HG02571 (cell line): ENCODE measurements at regions not wholly inside any gene's neighbourhood (a gene's known extent, or its start where the extent isn't known, plus 50 kb on each side); places are given as distances from the start of the nearest gene placed in this dataset.

Experiments
- ATAC-seq: cut with Tn5 transposase; IDR thresholded peaks from one replicate; pipeline ENCODE4 v1.9.1; 2021; ENCODE audit warnings: mild to moderate bottlenecking, moderate library complexity; ENCODE audit not compliant: unreplicated experiment

DNA sequence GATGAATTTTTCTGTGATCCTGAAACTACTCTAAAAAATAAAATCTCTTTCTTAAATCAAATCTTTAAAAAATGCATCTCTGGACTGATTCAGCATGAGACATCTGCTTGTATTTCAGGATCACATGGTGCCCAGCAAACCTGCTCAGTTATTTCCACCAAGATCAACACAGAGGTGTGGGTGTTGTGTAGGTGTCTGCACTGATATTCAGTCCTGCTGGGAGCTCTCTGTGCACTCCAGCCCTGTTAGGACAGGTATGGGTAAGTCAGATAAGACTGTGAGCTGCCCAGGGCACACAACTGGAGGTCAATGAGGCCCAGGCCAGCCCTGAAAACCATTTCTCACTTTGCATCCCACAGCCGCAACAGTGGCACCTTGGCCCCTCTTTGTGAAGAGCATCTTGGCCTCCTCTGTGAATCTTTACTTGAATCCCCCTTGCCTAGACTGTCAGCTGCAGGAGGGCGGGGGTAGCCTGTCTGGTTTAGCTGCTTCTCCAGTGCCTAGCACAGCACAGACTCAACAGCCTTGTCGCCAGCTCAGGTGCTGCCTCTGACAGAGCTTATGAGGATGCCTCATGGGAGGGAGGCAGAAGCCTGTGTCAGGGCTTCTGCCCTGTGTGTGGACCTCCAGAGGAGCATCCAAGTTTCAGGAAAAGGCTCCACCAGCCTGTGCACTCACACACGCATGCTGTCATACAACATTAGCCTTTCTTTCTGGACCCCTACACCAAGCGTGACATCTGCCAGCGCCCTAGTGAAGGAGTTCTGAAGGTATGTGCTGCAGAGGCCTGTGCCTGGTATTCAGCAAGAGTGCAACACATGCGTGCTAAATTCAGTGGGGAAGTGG, 187.6 kb upstream of the CST7 start:
- ATAC-seq, result no peak

DNA sequence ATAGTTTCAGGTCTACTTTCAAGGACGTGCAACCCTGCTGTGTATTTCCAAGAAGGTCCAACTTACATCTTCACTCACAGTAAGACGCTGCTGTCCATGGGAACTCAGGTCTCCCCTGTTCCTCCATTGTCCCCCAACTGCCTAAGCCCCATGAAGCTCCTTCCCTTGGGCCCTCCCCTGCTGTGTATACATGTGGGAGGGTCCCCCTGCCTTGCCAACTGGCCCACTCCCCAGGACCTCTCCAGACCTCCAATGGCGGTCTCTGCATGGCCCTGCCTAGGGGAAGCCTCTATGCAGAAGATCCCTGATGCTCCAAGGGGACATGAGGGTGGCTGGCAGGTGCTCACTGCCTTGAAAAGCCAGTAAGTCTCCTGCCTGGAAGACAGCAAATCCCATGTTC, 186.7 kb upstream of the CST7 start:
- no peak for ATAC-seq

DNA sequence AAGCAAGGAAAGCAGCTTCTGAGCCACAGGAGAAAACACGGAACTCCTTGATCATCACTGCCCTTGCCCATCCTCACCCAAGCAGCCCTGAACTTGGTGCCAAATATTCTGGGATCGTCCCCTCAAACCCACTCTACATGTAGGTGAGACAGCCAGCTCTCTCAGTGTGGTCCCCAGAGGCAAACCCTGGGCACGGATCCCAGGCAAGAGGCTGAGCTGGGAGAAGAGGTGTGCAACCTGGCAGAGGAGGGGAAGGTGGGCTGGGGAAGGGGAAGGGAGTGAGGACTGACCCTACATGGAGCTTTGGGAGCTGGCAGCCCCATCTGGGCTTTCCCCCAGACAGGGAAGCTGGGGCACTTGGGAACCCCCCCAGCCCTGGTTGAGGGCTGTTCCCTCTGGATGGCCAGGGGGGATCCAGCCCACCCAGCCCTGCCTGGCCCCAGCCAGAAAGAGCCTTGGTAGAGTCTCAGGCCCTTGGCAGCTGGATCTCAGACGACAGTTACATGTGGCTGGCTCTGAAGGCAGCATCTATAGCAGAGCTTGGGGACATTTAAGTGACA, 186.2 kb upstream of the CST7 start:
- no peak for ATAC-seq

DNA sequence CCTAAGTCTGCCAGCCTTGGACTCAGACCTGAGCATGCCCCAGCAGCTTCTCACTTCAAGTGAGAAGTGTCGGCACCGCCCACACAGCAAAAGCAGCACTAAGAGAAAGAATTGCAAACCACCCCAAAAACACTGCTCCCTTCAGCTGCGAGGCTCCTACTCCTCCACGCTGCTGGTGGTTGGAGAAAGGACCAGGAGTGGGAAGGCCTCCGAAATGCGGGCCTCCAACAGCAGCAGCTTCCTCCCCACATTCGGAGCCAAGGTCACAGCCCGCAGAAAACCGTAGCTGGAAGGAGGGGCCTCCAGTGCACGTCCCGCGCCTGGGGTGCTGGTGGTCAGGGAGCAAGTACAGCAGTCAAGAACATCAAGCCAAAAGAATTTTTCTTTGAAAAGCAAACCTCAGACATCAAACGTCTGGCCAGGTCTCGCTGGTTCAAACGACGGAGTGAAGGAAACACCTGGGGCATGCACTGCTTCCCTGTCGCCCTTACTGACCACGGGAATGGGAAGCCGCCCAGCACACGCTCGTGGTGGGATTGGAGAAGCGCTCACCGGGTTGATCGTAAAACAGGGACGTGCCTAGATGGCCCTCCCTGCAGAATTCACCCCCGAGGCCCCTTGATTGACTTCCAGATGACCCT, 185.6 kb upstream of the CST7 start:
- ATAC-seq, result no peak

DNA sequence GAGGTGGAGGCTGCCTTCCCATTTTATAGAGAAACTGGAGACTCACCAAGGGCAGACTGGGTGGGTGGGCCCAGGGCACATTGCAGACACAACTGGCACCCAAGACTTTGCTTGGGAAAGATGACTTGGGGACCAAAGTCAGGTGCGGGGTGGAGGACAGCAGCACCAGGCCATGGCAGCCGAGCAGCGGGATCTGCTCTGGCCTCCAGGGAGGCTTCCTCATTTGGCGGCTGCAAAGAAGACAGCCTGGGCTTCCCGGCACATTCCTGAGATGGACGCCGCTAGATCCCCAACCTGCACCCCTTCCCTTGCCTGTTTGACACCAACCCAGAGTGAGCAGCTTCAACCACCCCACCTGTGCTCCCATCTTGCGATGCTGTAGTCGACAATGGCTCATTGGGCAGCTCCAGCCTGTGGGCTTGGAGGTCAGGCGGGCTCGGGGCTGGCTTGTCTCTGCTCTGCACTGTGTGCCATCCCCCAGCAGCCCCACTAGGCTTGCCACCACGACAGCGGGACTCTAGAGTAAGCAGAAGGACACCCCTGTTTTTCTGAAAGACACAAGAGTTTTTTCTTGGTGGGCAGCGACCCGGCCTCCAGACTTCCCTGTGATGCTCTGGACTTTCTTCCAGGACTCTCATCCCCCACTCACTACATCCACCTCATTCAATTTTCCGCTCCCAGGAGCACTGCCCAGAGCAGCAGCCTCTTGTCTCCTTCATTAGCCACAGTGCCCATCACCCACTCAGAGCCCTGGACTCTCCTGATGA, 184.9 kb upstream of the CST7 start:
- ATAC-seq, result no peak

DNA sequence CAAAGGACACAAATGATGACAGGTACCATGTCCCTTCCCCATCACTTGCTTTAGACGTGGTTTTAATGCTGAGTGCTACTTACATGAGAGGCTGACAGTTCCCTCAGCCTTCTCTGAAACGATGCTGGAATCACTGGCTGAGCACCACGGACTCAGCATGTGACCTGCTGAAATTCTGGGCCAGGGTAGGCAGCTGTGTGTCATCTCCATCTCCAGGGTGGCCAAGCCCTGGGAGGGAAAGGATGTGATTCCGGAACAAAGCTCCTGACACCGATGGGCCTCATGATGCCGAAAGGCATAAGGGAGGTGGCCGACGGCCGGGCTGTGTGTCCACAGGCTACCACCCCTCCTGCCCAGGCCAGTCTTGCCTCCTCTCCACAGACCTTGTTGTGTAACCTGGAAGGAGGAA, 184.3 kb upstream of the CST7 start:
- ATAC-seq, result no peak

DNA sequence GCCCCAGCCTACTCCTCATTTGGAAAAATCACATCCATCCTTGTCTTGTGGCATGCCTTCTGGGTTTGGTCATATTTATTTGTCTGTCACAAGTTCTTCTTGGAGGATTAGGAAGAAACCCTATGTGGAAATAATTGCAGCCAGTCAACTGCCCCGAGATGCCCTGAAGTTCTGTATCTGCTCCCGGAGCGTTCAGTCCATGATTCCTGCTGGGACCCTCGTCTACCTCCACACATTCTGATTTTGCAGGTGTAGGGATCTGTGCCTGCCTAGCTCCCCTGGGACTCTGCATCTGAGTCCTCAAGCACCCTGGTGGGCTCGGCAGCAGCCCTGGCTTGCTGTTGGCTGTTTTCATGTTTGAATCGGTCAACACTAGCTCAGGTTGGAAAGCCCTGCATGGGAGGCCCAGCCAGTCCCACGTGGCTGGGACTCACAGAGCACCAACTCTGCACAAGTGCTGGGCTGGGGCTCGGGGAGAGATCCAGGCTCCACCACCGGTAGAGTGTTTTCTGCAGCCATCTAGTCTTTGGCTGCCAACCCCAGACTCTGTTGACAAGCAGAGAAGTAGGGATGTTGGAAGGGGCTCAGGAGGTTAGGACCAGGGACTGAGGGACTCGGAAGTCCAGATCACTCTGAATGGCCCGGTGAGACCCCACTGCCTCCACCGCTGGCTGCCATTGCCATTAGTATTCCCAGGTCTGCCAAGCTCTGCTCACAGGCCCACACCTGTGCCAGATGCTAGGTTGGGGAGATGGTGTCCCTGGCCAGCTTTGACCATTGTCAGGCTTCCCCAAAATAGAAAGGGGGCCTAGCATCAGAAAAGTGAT, 183.5 kb upstream of the CST7 start:
- ATAC-seq, result no peak

DNA sequence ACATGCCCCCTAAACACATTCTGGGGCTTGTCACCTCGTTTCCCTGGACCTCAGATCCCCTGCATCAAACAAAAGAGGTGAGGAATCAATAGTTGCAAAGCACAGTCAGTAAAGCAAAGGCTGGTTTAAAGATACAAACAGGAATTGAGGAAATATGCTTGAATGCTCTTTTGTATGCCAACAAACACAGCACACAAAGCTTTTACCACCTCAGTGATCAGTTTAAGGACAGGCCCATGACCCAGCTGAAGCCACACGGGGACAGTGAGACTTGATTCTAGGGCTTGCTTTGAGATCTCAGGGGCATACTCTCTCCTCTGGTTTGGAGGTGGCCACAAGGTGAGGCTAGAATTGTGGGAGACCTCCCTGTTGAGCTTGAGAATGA, 182.9 kb upstream of the CST7 start:
- no peak for ATAC-seq

DNA sequence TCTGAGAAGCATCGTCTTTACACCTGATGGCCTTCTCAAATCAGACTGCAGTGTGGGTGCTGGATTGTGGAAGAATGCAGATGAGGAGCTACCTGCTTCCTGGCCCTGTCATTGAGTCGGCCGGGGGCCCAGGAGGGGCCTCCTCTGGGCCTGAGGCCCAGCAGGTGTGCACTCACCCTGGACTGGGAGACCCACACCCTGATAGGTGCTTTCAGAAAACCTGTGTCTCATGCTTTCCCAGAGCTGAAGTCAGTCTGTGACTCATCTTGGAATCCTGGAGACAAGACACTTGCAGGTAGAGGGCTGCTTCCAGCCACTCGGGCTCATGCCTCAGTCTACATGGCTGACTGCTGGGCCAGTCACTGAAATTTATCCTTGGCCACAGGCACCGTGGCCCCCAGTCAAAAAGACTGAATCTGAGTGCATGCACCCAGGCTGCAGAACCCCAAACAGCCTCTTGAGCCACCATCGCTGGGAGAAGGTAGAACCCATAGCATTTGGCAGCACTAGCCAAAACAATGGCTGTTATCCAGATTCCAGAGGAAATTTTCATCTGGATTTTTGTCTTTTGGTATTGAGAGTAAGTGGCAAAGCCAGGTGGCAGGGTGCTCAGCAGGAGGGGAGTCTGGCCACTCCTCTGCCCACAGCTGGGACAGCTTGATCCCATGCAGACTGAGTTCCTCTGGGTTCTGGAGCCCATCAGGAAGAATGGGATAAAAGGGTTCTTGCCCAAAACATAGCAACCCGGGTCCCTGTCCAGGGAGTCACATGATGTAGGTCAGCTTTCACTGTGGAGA, 182.0 kb upstream of the CST7 start:
- no peak for ATAC-seq

DNA sequence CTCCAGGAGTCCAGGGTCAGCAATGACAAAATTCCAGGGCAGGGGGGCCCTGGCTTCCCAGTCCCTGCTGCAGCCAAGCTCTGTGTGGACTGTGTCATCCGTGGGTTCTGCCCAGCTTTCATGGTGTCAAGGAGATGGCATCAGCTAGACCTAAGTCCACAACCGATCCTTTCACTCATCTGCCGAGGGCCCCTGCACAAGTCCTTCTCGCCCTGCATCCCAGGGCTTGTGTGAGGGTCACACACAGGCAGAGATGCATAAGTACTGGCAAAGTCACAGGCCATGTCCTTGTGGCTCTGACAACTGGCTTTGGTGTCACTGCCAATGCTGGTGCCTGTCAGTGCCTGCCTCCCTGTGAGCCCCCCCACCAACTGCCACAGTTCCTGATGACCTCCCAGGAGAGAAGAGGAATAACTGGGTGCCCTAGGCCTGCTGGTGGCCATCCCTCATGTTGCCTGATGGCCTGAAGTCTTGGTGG, 181.4 kb upstream of the CST7 start:
- no peak for ATAC-seq

DNA sequence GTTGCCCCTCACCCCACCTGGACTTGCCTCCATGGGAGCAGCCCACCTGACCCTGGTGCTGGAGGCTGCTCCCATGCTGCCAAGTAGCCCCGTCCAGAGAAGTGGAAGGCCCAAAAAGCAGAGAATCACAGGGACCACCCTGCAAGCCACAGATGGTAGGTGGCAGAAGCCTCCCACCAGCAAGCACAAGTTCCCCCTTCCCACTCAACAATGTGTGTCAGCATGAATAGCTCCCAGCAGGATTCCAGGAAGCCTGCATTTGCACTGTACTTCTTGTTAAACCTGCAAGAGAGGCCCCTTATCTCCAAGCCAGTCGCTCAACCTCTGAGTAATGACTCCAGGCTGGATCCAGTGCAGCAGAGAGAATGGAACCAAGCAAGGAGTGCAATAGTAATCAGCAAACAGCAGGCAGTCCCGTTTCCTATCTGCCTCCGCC, 180.8 kb upstream of the CST7 start:
- ATAC-seq, result no peak

DNA sequence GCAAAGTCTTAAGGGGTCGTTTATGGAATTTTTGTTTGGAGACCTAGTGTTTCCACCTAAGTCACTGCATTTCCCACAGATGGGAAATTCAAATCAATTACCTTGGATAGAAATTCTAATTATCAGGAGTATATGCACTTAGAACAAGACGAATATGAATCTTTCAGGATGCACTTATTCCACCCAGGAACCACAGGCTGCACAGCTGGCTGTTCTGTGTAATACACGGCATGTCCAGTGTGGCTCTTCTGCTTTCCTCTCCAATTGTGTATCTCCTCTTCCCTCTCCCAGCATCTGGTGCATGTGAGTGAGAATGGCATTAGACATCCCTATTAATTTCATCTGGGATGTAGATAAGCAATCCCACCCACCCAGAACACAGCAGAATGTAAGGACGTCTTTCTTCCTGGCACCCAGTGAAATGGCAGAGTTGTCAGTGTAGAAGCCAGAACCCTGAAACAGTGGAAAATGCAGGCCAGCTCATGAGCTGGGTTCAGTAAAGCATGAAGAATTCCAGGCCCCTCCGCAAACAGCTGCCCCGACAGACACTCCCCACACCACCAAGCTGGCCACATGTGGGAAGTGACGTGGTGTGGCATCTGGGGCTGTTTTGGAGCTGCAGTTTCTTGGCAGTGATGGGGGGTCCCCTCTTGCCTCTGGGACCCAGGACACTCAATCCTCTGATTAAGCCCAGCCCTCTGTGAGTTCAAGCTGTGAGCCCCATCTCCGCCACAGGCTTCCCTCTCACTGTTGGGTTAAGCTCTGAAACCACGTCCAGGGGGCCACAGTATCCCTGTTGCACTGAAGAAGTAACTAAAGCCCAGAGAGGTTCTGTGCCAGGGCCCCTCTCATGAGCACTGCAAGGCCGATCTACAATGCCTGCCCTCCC, 180.1 kb upstream of the CST7 start:
- no peak for ATAC-seq

DNA sequence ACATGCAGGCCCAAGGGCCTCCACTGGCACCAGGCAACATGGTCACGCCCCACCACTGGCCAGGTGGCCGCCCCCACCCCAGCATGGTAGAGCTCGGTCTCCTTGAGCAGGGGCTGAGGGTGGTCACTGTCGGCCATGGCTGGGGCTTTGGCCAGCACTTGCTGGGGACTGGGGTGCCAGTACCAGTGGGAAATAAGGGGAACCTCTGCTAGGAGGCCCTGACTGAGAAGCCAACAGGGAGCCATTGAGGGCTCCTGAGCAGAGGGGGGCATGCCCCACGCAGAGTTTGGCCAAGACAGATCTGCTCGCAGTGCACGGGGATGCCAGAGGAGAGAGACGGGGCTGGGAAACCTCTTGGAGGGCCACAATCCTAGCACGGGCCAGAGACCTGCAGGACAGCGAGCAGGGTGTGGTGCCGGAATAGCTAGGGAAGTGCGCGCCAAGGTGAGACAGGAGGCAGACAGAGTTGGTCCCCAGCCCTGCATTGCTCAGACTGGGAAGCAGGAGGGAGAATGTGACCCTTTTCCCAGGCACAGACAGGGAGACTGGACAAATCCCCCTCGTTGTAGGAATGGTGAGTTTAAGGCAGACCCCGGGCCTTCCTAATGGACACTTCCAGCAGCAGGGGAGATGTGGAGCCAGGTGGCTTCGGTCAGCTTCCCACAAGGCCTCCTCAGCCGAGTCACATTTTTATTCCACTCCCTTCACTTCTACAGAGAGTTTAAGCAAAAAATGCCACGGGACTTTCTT, 179.0 kb upstream of the CST7 start:
- ATAC-seq, result no peak

DNA sequence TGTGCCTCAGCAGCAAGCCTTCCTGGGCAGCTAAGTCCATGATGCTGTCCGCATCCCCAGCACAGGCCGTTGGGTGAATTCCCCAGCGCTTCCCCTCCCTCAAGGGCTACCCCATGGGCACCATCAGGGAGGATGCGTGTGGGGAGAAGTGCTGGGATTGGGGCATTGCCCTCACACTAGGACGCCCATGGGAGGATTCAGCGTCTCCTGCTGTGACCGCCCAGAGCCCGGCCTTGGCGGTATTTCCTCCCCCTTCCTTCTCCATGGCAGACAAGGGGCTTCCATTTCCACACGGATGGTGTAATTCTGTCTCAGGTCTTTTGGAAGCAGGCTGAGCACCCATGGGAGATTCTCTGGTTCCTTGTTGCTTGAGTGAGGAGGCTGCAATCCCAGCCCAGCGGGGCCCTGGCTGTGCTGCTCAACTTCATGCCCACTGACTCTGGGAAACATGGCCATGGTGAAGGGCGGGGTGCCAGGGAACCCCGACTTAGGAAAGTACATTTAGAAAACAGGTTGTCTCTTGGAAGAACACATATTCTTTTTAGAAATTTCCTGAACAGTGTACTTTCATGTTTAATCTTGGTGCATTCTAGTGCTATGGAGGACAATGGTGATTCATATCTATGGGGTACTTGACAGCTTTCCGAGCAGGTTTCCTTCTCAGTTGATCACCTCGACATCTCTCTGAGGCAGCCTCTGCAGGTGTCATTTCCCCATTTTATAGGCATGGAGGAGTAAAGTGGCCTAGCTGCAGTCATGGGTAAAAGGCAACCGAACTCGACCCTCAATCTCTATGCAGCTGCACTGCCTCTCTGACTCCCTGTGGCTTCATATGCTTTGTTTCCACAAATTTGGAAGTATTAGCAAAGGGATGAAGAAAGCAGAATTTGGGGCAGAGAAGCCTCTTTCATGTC, 178.2 kb upstream of the CST7 start:
- ATAC-seq, result no peak

DNA sequence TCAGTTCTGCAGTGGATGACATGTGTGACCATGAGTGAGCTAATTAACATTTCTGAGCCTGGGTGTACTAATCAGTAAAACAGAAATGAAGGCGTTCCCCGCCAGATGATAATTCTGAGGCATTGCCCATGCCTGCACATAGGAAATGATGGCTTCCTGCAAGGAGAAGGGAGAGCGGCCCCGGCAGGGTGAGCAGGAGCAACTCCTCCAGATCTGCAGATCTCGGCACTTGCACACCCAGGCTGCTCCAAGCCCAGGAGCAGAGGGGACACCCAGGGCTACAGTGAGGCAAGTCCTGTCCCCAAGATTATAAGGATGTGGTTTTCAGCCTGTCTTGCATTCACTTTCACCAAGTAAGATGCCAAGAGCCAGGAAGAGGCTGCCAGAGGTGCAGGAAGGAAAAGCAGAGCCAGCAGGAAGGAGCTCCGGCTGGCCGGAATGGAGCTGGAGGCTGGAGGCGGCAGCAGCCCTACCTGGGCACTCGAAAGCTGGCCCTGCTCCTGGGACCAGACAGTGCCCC, 177.5 kb upstream of the CST7 start:
- no peak for ATAC-seq

DNA sequence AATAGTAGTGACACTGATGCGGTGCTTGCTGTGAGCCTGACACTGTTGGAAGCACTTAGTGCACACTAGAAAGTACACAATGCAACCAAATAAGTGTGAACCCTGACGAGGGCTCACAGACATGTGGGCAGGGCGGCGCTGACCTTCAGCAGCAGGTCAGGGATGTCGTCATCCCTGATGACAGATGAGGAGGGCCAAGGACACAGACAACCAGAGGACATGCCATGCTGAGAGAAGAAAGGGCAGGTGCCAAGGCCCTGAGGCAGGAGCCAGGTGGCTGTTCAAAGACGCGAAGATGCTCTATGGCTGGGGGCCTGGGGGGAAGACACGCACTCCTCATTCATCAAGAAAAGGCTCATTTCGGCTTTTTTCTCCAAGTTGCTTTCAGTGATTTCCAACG, 176.4 kb upstream of the CST7 start:
- no peak for ATAC-seq

DNA sequence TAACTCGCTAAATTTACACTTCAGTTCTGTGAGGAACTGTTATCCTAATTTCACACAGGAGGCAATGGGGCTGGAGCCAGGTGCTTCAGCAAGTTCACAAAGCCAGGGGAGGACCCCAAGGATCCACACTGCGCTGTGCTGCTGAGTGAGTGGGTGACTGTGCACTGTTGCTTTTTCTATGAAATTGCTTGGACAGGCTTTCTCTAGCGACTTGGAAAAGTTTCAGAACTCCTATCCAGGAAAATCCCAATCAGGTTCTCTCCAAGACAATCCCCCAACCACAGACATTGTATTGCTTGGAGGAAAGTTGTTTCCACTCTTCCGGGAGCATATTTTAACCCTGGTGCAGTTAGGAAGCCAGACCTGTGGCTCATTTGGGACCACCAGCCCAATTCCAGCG, 175.9 kb upstream of the CST7 start:
- ATAC-seq, result no peak
